Mesodermal cell (in vitro differentiated cells): ENCODE measurements at regions not wholly inside any gene's neighbourhood (a gene's known extent, or its start where the extent isn't known, plus 50 kb on each side); places are given as distances from the start of the nearest gene placed in this dataset.

Source experiments
- H3K27ac ChIP-seq: 2 replicates; pipeline ENCODE4 v1.7.0; 2013; ENCODE audit warnings: mild to moderate bottlenecking, low read depth, low read length, moderate library complexity; ENCODE audit not compliant: severe bottlenecking
- H3K36me3 ChIP-seq: 2 replicates; pipeline ENCODE4 v1.7.1; 2013; ENCODE audit warnings: mild to moderate bottlenecking, low read length, moderate library complexity; ENCODE audit not compliant: control insufficient read depth, insufficient read depth
- H3K4me1 ChIP-seq: one replicate; pipeline ENCODE4 v1.7.1; 2013; ENCODE audit warnings: mild to moderate bottlenecking, low read length; ENCODE audit not compliant: insufficient read depth, control insufficient read depth, poor library complexity, severe bottlenecking
- H3K4me3 ChIP-seq: 2 replicates; pipeline ENCODE4 v1.7.0; 2013; ENCODE audit warnings: low read length, control low read depth, mild to moderate bottlenecking; ENCODE audit not compliant: insufficient read depth, poor library complexity, severe bottlenecking; ENCODE audit errors: extremely low read depth
- H3K9me3 ChIP-seq: 2 replicates; pipeline ENCODE4 v1.7.1; 2013; ENCODE audit warnings: mild to moderate bottlenecking, low read length, moderate library complexity; ENCODE audit not compliant: control insufficient read depth
- WGBS, 2 experiments: methylation state at CpG; one replicate each; pipeline ENCODE4 v1.1.5; 2013; ENCODE audit warnings: missing lambda C conversion rate in 2 of 2; ENCODE audit not compliant: insufficient coverage in 2 of 2; 5-methylcytosine and 5-hydroxymethylcytosine counted together

DNA sequence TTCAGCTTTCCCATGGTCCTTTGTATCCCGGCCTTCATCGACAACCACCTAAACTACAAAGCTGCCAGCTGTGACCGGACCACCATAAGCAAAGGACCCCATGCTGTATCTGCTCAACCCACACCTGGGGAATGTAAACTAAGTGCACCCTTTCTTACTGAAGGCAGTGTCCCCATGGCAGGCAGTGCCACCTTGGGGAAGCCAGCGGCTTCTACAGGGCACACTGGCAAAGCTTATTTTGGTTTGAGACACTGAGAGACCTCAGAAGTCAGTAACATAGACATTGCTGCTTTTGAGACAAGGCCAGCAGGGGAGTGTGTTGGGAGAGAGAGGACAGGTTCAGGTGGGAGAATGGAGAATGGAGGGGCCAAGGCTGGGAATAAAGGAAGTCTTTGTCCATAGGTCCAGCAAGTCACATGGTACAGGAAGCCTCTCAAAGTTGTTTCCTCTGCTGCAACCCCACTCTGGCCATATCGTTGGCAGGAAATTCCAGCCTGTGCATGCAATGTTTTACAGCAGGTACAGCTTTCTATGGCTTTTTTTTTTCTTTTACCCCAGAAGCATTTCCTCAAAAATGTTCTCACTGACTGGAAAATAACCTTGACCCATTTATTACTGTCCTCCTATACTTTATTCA is 85.9 kb upstream of the NPVF start:
- Histone ChIP-seq H3K27ac (no peak overlapping the region), H3K4me3 (no peak overlapping the region), H3K36me3 (no peaks in the 10 kb centered on the region), H3K9me3 (no peaks in the 10 kb centered on the region), H3K4me1 (no peaks in the 10 kb centered on the region)
- WGBS, 2 experiments, result 90 to 98% methylated on average over 5 of the region's 5 CpGs

DNA sequence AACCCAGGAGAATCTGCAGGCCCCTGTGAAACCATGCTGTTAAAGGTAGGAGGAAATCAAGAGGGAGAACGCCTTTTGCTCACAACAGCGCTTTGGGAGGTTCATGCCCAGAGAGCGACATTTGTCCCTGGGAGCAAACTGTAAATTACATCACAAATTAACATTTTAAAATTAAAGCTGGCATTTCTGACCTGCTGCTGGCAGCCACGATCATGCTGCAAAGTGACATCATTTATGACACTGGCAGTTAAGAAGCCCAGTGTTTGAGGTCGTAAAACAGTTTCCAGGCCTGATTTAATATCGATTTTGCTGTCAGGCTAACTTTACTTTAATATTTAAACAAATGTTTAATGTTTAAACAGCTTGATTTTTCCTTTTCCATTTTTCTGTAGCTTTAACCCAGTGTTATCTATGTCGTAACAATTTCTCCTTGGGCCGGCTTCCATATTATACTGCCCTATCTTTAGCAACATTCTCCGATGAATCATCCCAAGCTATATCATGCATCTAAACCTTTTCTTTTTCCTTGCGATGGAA is 86.5 kb upstream of the NPVF start:
- no peaks in the 10 kb centered on the region for H3K4me1 ChIP-seq
- H3K4me3 ChIP-seq, result no peak overlapping the region
- WGBS, 2 experiments, result 98 to 99% methylated on average over 4 to 6 of the region's 10 CpGs
- no peaks in the 10 kb centered on the region for H3K36me3 ChIP-seq
- no peaks in the 10 kb centered on the region for H3K9me3 ChIP-seq
- no peak overlapping the region for H3K27ac ChIP-seq

GRCh38 chr7:25316366-25316765 is 88.1 kb upstream of the NPVF start:
- no peak overlapping the region for H3K27ac ChIP-seq
- no peaks in the 10 kb centered on the region for H3K9me3 ChIP-seq
- no peaks in the 10 kb centered on the region for H3K4me1 ChIP-seq
- H3K4me3 ChIP-seq, result no peak overlapping the region
- WGBS, 2 experiments, result 92 to 100% methylated on average over 2 of the region's 2 CpGs
- H3K36me3 ChIP-seq, result no peaks in the 10 kb centered on the region

- Histone ChIP-seq H3K36me3 (no peaks in the 10 kb centered on the region), H3K27ac (no peak overlapping the region), H3K9me3 (no peaks in the 10 kb centered on the region), H3K4me1 (no peaks in the 10 kb centered on the region), H3K4me3 (no peak overlapping the region)
- WGBS, 2 experiments, result no CpG with 5 or more reads among the region's 1 CpG
These were observed 89.8 kb upstream of the NPVF start for GRCh38 chr7:25318047-25318446.

- Histone ChIP-seq H3K36me3 (no peaks in the 10 kb centered on the region), H3K4me1 (no peaks in the 10 kb centered on the region), H3K4me3 (no peak overlapping the region), H3K27ac (no peak overlapping the region), H3K9me3 (no peaks in the 10 kb centered on the region)
- no CpG with 5 or more reads among the region's 1 CpG for WGBS, 2 experiments
These were observed 91.4 kb upstream of the NPVF start for GRCh38 chr7:25319707-25320106.

DNA sequence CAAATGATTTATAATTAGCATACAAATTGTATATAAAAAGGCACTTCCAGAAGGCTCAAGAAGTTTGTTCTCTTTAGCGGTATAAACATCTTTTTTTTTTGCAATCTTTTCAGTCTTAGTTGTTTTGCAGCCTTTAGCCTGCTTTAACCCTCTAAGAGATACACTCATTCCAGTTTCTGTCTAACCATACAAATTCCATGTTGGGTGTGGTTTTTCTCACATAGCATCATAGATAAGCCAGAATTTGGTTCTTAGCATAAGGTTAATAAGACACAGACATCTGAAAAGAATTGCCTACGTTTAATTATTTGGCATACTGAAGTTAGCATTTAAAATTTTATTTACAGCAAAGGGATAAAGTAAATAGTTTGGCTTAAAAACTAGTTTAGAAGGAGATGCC is 92.5 kb upstream of the NPVF start:
- no peaks in the 10 kb centered on the region for H3K4me1 ChIP-seq
- H3K9me3 ChIP-seq, result no peaks in the 10 kb centered on the region
- H3K36me3 ChIP-seq, result no peaks in the 10 kb centered on the region
- no peak overlapping the region for H3K4me3 ChIP-seq
- no peak overlapping the region for H3K27ac ChIP-seq
- no CpG with 5 or more reads among the region's 2 CpGs for WGBS, 2 experiments

DNA sequence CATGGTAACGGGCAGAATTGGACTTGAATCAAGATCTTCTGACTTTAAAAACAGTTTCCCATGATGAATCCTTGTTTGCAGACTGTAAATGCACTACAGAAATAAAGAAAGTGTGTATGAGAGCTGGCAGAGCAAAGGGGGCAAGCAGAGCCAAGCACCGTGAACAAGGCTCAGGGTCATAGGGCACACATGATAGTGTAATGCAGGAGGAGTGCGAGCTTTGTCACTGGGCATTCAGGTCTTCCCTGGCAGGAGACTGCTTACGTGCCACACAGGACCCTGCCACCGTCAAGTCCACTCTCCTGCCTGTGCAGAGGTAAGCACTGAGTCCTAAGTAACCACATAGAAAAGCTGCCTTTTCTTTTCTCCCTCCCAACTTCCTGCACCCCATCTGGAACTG is 93.1 kb upstream of the NPVF start:
- Histone ChIP-seq H3K4me3 (no peak overlapping the region), H3K9me3 (no peaks in the 10 kb centered on the region), H3K27ac (no peak overlapping the region), H3K36me3 (no peaks in the 10 kb centered on the region), H3K4me1 (no peaks in the 10 kb centered on the region)
- 86 to 96% methylated on average over 4 to 5 of the region's 5 CpGs for WGBS, 2 experiments

- WGBS, 2 experiments, result 93 to 100% methylated on average over 1 to 3 of the region's 3 CpGs
- H3K27ac ChIP-seq, result no peak overlapping the region
- H3K36me3 ChIP-seq, result no peaks in the 10 kb centered on the region
- H3K9me3 ChIP-seq, result no peaks in the 10 kb centered on the region
- H3K4me3 ChIP-seq, result no peak overlapping the region
- no peaks in the 10 kb centered on the region for H3K4me1 ChIP-seq
These were observed 94.2 kb upstream of the NPVF start for GRCh38 chr7:25322473-25322872.

GRCh38 chr7:25325186-25325757 is 97.0 kb upstream of the NPVF start:
- H3K9me3 ChIP-seq, result no peaks in the 10 kb centered on the region
- no peaks in the 10 kb centered on the region for H3K36me3 ChIP-seq
- no peaks in the 10 kb centered on the region for H3K4me1 ChIP-seq
- no CpG with 5 or more reads among the region's 2 CpGs for WGBS, 2 experiments
- no peak overlapping the region for H3K27ac ChIP-seq
- H3K4me3 ChIP-seq, result no peak overlapping the region

DNA sequence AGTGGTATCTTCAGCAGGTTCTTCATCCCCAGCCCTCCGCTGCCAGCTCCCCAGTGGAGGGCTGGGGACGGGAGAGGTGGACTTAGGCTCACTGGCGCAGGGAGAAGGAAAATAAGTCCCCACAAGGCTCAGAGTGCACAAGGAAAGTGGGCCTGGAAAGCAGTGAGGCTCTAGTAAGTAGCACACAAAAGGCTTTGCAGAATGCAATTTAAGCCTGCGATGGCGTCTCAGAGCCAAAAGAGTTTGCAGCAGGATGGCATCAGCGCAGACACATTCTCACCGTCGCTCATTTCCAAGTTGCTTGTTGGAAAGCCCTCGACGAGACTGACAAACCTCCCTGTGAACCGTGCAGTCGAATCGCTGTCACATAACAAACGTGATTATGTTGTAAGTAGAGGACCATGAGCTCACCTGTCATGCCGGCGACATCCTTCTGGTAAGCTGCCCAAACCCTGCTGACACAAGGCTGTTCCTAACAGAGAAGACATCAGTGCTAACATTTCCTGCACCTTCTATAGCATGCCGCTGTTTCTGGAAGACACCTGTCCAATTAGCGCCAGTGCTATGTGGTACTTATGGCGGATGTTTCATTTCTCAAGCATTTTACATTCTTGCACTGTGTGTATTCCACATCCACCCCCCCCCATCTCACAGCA is 98.3 kb upstream of the NPVF start:
- Histone ChIP-seq H3K27ac (no peak overlapping the region), H3K36me3 (no peaks in the 10 kb centered on the region), H3K4me1 (no peaks in the 10 kb centered on the region), H3K9me3 (no peaks in the 10 kb centered on the region), H3K4me3 (no peak overlapping the region)
- WGBS, 2 experiments, result 97 to 98% methylated on average over 15 to 19 of the region's 19 CpGs

- Histone ChIP-seq H3K4me1 (no peaks in the 10 kb centered on the region), H3K4me3 (no peak overlapping the region), H3K36me3 (no peaks in the 10 kb centered on the region), H3K27ac (no peak overlapping the region), H3K9me3 (no peaks in the 10 kb centered on the region)
- WGBS, 2 experiments, result 91 to 100% methylated on average over 2 of the region's 2 CpGs
These were observed 101.5 kb upstream of the NPVF start for GRCh38 chr7:25329815-25330214.
